SK-N-SH treated with all-trans-retinoic acid at 6 μM for 48 hours (cell line): ENCODE measurements at regions not wholly inside any gene's neighbourhood (a gene's known extent, or its start where the extent isn't known, plus 50 kb on each side); places are given as distances from the start of the nearest gene placed in this dataset.

ENCODE experiments used
- ATAC-seq: fragments of 200-7000 bp; cut with Tn5 transposase; 3 replicates; pipeline ENCODE4 v1.9.1; 2020; ENCODE audit warnings: mild to moderate bottlenecking, moderate library complexity
- ARNTL ChIP-seq: fragments of 450-650 bp; formaldehyde crosslinking; IDR thresholded peaks from 2 replicates; pipeline ENCODE4 v1.5.0; 2020; ENCODE audit warnings: low read depth, mild to moderate bottlenecking, moderate library complexity, borderline replicate concordance
- BACH2 ChIP-seq: fragments of 250-450 bp; sonication (Bioruptor Pico); IDR thresholded peaks from 2 replicates; pipeline ENCODE4 v1.9.0; 2021; ENCODE audit warnings: mild to moderate bottlenecking, borderline replicate concordance
- ESRRG ChIP-seq: fragments of 250-450 bp; sonication (Bioruptor Pico); IDR thresholded peaks from 2 replicates; pipeline ENCODE4 v1.6.1; 2021; ENCODE audit warnings: mild to moderate bottlenecking
- GLIS3 ChIP-seq: fragments of 250-450 bp; sonication (Bioruptor Pico); IDR thresholded peaks from 2 replicates; pipeline ENCODE4 v1.5.0; 2020; ENCODE audit warnings: mild to moderate bottlenecking, moderate library complexity
- OSR1 ChIP-seq: fragments of 250-450 bp; sonication (Bioruptor Pico); IDR thresholded peaks from 2 replicates; pipeline ENCODE4 v1.8.0; 2022; ENCODE audit warnings: moderate library complexity, mild to moderate bottlenecking, inconsistent platforms
- POU6F1 ChIP-seq: fragments of 250-450 bp; sonication (Bioruptor Pico); IDR thresholded peaks from 2 replicates; pipeline ENCODE4 v1.8.0; 2021; ENCODE audit warnings: low read depth, mild to moderate bottlenecking, moderate library complexity, borderline replicate concordance
- RARB ChIP-seq: fragments of 250-450 bp; sonication (Bioruptor Pico); IDR thresholded peaks from 2 replicates; pipeline ENCODE4 v1.8.0; 2021; ENCODE audit warnings: mild to moderate bottlenecking, moderate library complexity
- SNAI2 ChIP-seq: fragments of 250-450 bp; sonication (Bioruptor Pico); IDR thresholded peaks from 2 replicates; pipeline ENCODE4 v1.5.0; 2020; ENCODE audit warnings: mild to moderate bottlenecking, moderate library complexity
- TCF4 ChIP-seq: fragments of 250-450 bp; sonication (Bioruptor Pico); IDR thresholded peaks from 2 replicates; pipeline ENCODE4 v1.8.0; 2021; ENCODE audit warnings: mild to moderate bottlenecking, moderate library complexity, borderline replicate concordance
- TOX ChIP-seq: fragments of 250-450 bp; sonication (Bioruptor Pico); IDR thresholded peaks from 2 replicates; pipeline ENCODE4 v1.8.0; 2021; ENCODE audit warnings: mild to moderate bottlenecking, moderate library complexity, borderline replicate concordance
- ZC3H10 ChIP-seq: fragments of 250-450 bp; sonication (Bioruptor Pico); IDR thresholded peaks from 2 replicates; pipeline ENCODE4 v1.5.1; 2021; ENCODE audit warnings: mild to moderate bottlenecking, moderate library complexity
- ZFP3 ChIP-seq: fragments of 250-450 bp; sonication (Bioruptor Pico); IDR thresholded peaks from 2 replicates; pipeline ENCODE4 v1.5.0; 2020; ENCODE audit warnings: mild to moderate bottlenecking, moderate library complexity
- ZFP30 ChIP-seq: fragments of 450-650 bp; formaldehyde crosslinking; IDR thresholded peaks from 2 replicates; pipeline ENCODE4 v1.5.0; 2022; ENCODE audit warnings: mild to moderate bottlenecking, moderate library complexity
- ZNF565 ChIP-seq: fragments of 450-650 bp; formaldehyde crosslinking; conservative IDR thresholded peaks from 2 replicates; pipeline ENCODE4 v1.5.0; 2020; ENCODE audit warnings: low read depth, mild to moderate bottlenecking, moderate library complexity
- TF ChIP-seq, protein P1 (sequence below): fragments of 250-450 bp; sonication (Bioruptor Pico); IDR thresholded peaks from 2 replicates; pipeline ENCODE4 v1.8.0; 2020; ENCODE audit warnings: mild to moderate bottlenecking, moderate library complexity, borderline replicate concordance
- TF ChIP-seq, protein P2 (sequence below): fragments of 250-450 bp; sonication (Bioruptor Pico); IDR thresholded peaks from 2 replicates; pipeline ENCODE4 v1.5.1; 2020; ENCODE audit warnings: low read depth, mild to moderate bottlenecking, moderate library complexity
- TF ChIP-seq, protein P3 (sequence below): fragments of 250-450 bp; sonication (Bioruptor Pico); IDR thresholded peaks from 2 replicates; pipeline ENCODE4 v1.5.1; 2021; ENCODE audit warnings: mild to moderate bottlenecking, moderate library complexity

GRCh38 chr4:81601358-81601694 is 129.6 kb upstream of the RASGEF1B start:
- no peak for TF ChIP-seq TCF4 (CRISPR knock-in tag)
- no peak for TF ChIP-seq ZFP30
- no peak for TF ChIP-seq RARB (CRISPR knock-in tag)
- TF ChIP-seq ZC3H10 (CRISPR knock-in tag) = no peak
- TF ChIP-seq BACH2 (CRISPR knock-in tag) = no peak
- no peak for TF ChIP-seq SNAI2 (CRISPR knock-in tag)
- no peak for TF ChIP-seq ESRRG
- TF ChIP-seq, protein P1, sequence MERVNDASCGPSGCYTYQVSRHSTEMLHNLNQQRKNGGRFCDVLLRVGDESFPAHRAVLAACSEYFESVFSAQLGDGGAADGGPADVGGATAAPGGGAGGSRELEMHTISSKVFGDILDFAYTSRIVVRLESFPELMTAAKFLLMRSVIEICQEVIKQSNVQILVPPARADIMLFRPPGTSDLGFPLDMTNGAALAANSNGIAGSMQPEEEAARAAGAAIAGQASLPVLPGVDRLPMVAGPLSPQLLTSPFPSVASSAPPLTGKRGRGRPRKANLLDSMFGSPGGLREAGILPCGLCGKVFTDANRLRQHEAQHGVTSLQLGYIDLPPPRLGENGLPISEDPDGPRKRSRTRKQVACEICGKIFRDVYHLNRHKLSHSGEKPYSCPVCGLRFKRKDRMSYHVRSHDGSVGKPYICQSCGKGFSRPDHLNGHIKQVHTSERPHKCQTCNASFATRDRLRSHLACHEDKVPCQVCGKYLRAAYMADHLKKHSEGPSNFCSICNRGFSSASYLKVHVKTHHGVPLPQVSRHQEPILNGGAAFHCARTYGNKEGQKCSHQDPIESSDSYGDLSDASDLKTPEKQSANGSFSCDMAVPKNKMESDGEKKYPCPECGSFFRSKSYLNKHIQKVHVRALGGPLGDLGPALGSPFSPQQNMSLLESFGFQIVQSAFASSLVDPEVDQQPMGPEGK (CRISPR knock-in tag) = no peak

DNA sequence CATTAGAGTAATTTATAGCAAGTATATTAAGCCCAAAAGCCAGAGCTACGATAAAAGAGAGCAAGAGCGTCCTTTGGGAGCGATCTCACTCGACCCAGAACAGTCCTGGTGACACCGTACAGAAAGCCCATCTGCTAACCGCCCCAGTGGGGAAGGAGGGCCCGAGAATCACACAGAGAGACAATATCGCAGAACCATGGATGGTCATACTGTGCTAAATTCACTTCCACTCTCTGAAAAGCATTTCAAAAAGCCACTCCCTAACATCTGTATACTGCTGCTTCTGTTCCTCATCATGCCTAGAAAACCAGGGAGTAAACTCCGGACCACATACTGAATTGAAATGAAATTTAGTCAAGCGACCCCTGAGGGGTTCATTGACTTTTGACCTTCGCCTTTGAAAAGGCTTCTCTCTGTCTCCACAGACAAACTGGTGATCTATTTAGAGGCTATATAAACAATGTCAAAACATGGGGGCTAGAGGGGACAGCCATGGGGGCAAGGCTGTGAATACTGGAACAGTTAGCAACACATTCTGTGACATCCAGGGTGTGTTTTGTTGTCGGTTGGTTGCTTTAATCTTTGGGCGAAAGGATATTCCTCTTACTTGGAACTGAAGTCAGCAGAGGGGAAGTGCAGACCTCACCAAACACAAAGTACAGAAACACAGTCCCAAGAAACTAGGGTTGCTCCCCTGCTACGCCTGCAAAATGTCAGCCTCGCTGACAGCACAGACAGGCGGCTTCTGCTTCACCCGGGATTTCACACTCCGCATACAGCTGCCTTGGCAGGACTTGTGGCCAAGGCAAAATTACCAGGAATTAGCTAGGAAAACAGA is 129.0 kb upstream of the RASGEF1B start:
- no peak for ATAC-seq
- TF ChIP-seq ARNTL (CRISPR knock-in tag) = no peak
- TF ChIP-seq ESRRG = no peak
- no peak for TF ChIP-seq ZFP3
- TF ChIP-seq, protein P1 (CRISPR knock-in tag) = no peak
- TF ChIP-seq OSR1 (CRISPR knock-in tag) = no peak
- TF ChIP-seq, protein P2, sequence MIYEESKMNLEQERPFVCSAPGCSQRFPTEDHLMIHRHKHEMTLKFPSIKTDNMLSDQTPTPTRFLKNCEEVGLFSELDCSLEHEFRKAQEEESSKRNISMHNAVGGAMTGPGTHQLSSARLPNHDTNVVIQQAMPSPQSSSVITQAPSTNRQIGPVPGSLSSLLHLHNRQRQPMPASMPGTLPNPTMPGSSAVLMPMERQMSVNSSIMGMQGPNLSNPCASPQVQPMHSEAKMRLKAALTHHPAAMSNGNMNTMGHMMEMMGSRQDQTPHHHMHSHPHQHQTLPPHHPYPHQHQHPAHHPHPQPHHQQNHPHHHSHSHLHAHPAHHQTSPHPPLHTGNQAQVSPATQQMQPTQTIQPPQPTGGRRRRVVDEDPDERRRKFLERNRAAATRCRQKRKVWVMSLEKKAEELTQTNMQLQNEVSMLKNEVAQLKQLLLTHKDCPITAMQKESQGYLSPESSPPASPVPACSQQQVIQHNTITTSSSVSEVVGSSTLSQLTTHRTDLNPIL (CRISPR knock-in tag) = no peak
- no peak for TF ChIP-seq TOX (CRISPR knock-in tag)
- no peak for TF ChIP-seq ZFP30
- TF ChIP-seq TCF4 (CRISPR knock-in tag) = no peak
- no peak for TF ChIP-seq GLIS3 (CRISPR knock-in tag)
- TF ChIP-seq ZNF565 = no peak
- no peak for TF ChIP-seq POU6F1 (CRISPR knock-in tag)
- no peak for TF ChIP-seq SNAI2 (CRISPR knock-in tag)
- TF ChIP-seq, protein P3, sequence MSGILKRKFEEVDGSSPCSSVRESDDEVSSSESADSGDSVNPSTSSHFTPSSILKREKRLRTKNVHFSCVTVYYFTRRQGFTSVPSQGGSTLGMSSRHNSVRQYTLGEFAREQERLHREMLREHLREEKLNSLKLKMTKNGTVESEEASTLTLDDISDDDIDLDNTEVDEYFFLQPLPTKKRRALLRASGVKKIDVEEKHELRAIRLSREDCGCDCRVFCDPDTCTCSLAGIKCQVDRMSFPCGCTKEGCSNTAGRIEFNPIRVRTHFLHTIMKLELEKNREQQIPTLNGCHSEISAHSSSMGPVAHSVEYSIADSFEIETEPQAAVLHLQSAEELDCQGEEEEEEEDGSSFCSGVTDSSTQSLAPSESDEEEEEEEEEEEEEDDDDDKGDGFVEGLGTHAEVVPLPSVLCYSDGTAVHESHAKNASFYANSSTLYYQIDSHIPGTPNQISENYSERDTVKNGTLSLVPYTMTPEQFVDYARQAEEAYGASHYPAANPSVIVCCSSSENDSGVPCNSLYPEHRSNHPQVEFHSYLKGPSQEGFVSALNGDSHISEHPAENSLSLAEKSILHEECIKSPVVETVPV = no peak

More at GRCh38 chr4:81601358-81601694, 129.6 kb upstream of the RASGEF1B start:
- ATAC-seq = no peak

DNA sequence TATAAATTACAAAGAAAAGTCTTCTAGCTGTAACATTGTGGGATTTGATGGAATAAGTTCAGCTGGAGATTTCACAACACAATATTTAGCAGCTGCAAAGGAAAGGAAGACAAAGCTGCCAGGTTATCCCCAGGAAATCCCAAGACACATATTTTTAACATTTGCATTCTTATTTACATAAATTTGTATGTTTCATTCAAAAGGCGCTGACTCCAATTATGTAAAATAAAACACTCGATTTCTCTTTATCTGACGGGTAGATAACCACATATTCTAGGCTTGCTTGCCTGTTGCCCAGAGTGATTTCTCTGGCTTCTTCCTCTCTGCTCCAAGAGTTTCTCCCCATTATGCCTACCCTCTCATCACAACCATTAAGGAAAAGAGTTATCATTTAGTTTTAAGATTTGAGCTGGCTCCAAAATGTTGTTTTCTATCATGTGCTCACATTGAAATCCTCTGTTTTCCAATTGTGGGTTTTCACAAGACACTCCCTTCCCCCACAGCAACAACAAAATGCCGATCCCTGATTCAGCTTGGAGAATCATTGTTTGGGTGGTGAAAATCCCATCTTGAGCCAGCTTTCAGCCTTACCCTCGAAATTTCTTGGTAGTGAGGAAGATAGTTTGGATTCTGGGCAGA is 128.2 kb upstream of the RASGEF1B start:
- ATAC-seq = no peak
- TF ChIP-seq, protein P1 (CRISPR knock-in tag) = no peak
- TF ChIP-seq RARB (CRISPR knock-in tag) = no peak
- TF ChIP-seq TCF4 (CRISPR knock-in tag) = no peak
- TF ChIP-seq BACH2 (CRISPR knock-in tag) = no peak
- TF ChIP-seq, protein P2 (CRISPR knock-in tag) = no peak
